Neural crest cell (in vitro differentiated cells): ENCODE measurements at regions not wholly inside any gene's neighbourhood (a gene's known extent, or its start where the extent isn't known, plus 50 kb on each side); places are given as distances from the start of the nearest gene placed in this dataset.
"Not testable (repeated sequence)": the region's sequence is repeated elsewhere in the genome, so short reads cannot be mapped to it uniquely, and the experiment has no call there.

Experiments used
- DNase-seq: peaks from one replicate; pipeline ENCODE4 v3.0.0; 2021; ENCODE audit warnings: low read depth, mixed read lengths, low spot score
- H3K27ac Mint-ChIP-seq: one replicate; pipeline ENCODE4 v1.8.0; 2021; ENCODE audit warnings: mild to moderate bottlenecking, mixed read lengths; ENCODE audit not compliant: unreplicated experiment
- H3K27me3 Mint-ChIP-seq: 2 replicates; pipeline ENCODE4 v1.8.0; 2021; ENCODE audit warnings: low read depth, mild to moderate bottlenecking, mixed read lengths
- H3K36me3 Mint-ChIP-seq: 2 replicates; pipeline ENCODE4 v1.8.0; 2021; ENCODE audit warnings: low read depth, mild to moderate bottlenecking, mixed read lengths
- H3K4me1 Mint-ChIP-seq: 2 replicates; pipeline ENCODE4 v1.8.0; 2021; ENCODE audit warnings: mixed read lengths
- H3K4me3 Mint-ChIP-seq: one replicate; pipeline ENCODE4 v1.8.0; 2021; ENCODE audit warnings: mild to moderate bottlenecking, mixed read lengths
- H3K9me3 Mint-ChIP-seq: 2 replicates; pipeline ENCODE4 v1.8.0; 2021; ENCODE audit warnings: mixed read lengths
- CTCF ChIP-seq: fragments of 200-600 bp; sonication (generic); conservative IDR thresholded peaks from 2 replicates; pipeline ENCODE4 v1.5.0; 2021; ENCODE audit warnings: antibody characterized with exemption, mild to moderate bottlenecking

GRCh38 chr5:53167836-53168235, 58.3 kb upstream of the MOCS2 start:
- Mint-ChIP-seq H3K36me3 (no peaks in the 10 kb centered on the region), H3K27me3 (no peaks in the 10 kb centered on the region), H3K4me3 (no peak overlapping the region), H3K4me1 (peaks cover 13% of the 10 kb centered on the region), H3K27ac (no peak overlapping the region), H3K9me3 (no peaks in the 10 kb centered on the region)
- no peak for DNase-seq
- TF ChIP-seq CTCF, result no peak

GRCh38 chr5:53169933-53170332, 60.4 kb upstream of the MOCS2 start:
- H3K36me3 Mint-ChIP-seq, result no peaks in the 10 kb centered on the region
- H3K9me3 Mint-ChIP-seq, result peaks cover 2% of the 10 kb centered on the region
- peaks cover 13% of the 10 kb centered on the region for H3K4me1 Mint-ChIP-seq
- no peak for TF ChIP-seq CTCF
- no peak overlapping the region for H3K27ac Mint-ChIP-seq
- H3K27me3 Mint-ChIP-seq, result no peaks in the 10 kb centered on the region
- DNase-seq, result no peak
- H3K4me3 Mint-ChIP-seq, result no peak overlapping the region

- no peak overlapping the region for H3K27ac Mint-ChIP-seq
- peaks cover 3% of the 10 kb centered on the region for H3K36me3 Mint-ChIP-seq
- H3K4me3 Mint-ChIP-seq, result no peak overlapping the region
- peak; percentile 74 for TF ChIP-seq CTCF
- peaks cover 13% of the 10 kb centered on the region for H3K4me1 Mint-ChIP-seq
- peak; percentile 4 for DNase-seq
- H3K27me3 Mint-ChIP-seq, result no peaks in the 10 kb centered on the region
- H3K9me3 Mint-ChIP-seq, result peaks cover 8% of the 10 kb centered on the region
These were observed 61.3 kb upstream of the MOCS2 start for GRCh38 chr5:53170746-53171349.

DNA sequence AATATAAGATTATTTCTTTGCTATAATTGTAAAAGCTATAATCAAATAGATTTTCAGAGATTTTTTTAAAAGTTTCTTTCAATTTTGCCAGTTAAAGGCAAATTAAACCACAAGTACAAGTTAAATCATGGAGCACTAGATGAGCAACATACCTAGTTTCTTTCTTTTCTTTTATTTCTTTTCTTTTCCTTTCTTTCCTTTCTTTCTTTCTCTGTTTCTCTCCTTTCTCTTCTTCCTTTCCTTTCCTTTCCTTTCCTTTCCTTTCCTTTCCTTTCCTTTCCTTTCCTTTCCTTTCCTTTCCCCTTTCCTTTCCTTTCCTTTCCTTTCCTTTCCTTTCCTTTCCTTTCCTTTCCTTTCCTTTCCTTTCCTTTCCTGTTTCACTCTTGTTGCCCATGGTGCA, 62.5 kb upstream of the MOCS2 start:
- not testable (repeated sequence) for DNase-seq, H3K27me3 Mint-ChIP-seq, H3K4me3 Mint-ChIP-seq, H3K27ac Mint-ChIP-seq, H3K9me3 Mint-ChIP-seq, H3K36me3 Mint-ChIP-seq
- H3K4me1 Mint-ChIP-seq, result peaks cover 13% of the 10 kb centered on the region

DNA sequence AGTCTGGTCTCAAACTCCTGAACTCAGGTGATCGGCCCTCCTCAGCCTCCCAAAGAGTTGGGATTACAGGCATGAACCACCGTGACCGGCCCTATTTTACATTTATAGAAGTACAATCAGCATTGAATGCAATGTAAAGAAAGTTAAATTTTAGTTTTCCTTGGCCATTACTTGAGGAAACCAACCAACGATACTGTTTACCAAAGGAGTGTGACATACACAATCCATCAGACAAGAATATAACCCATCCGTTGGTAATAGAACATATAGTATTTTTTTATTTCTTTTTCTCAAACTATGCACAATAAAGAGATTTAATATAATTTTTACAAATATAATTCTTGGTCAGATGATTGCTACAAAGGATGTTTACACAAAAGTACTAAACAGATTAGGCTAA, 63.1 kb upstream of the MOCS2 start:
- Mint-ChIP-seq H3K27me3 (no peaks in the 10 kb centered on the region), H3K27ac (no peak overlapping the region), H3K9me3 (peaks cover 8% of the 10 kb centered on the region), H3K4me3 (no peak overlapping the region), H3K36me3 (peaks cover 3% of the 10 kb centered on the region), H3K4me1 (peaks cover 13% of the 10 kb centered on the region)
- no peak for DNase-seq
- TF ChIP-seq CTCF, result no peak

DNA sequence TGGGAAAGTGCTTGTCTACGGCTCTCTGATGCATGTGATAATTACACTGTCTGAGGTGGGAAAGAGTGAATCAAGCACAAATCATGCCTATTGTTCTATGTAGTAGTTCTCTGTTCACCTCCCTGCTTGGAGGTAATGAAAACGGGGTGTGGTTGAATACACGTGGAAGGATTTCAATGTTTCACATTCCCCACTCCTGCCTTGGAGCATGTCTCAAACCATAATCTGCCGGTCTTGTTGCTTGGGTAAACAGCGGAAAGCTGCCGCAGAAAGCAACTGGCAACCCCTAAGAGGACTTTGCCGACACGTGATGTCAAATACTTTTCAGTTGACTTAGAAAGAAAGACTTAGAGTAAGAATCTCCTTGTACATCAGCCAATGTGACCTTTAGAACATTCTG, 63.5 kb upstream of the MOCS2 start:
- TF ChIP-seq CTCF, result no peak
- Mint-ChIP-seq H3K4me1 (peaks cover 13% of the 10 kb centered on the region), H3K4me3 (no peak overlapping the region), H3K9me3 (peaks cover 8% of the 10 kb centered on the region), H3K27me3 (no peaks in the 10 kb centered on the region), H3K36me3 (peaks cover 3% of the 10 kb centered on the region), H3K27ac (no peak overlapping the region)
- no peak for DNase-seq
